Activated B cell treated with CpG ODN at 0.5 μM for 24 hours (primary cell): ENCODE measurements at regions not wholly inside any gene's neighbourhood (a gene's known extent, or its start where the extent isn't known, plus 50 kb on each side); places are given as distances from the start of the nearest gene placed in this dataset.
"Not testable (repeated sequence)": the region's sequence is repeated elsewhere in the genome, so short reads cannot be mapped to it uniquely, and the experiment has no call there.

Experiments used
- ATAC-seq: fragments of 200-7000 bp; cut with Tn5 transposase; one replicate; pipeline ENCODE4 v1.10.0; 2021; ENCODE audit warnings: low read depth, mild to moderate bottlenecking, moderate library complexity
- CTCF ChIA-PET: fragments of 350-600 bp; sonication (Branson Sonifier 250); formaldehyde crosslinking; loops from one replicate; lab custom pipeline; 2021; ENCODE audit warnings: antibody characterized with exemption; lab: Charles Lee
- POLR2A ChIA-PET: fragments of 350-600 bp; sonication (Branson Sonifier 250); formaldehyde crosslinking; loops from one replicate; lab custom pipeline; 2021; ENCODE audit warnings: antibody characterized with exemption; lab: Charles Lee
- DNase-seq: peaks from one replicate; pipeline ENCODE4 v3.0.0; 2022
- H3K27ac Mint-ChIP-seq: one replicate; pipeline ENCODE4 v1.8.0; 2020; ENCODE audit warnings: mixed read lengths
- H3K27me3 Mint-ChIP-seq: one replicate; pipeline ENCODE4 v1.8.0; 2021; ENCODE audit warnings: mixed read lengths
- H3K36me3 Mint-ChIP-seq: one replicate; pipeline ENCODE4 v1.8.0; 2021; ENCODE audit warnings: low read depth, mixed read lengths
- H3K4me1 Mint-ChIP-seq: one replicate; pipeline ENCODE4 v1.8.0; 2021; ENCODE audit warnings: mixed read lengths
- H3K4me3 Mint-ChIP-seq: one replicate; pipeline ENCODE4 v1.8.0; 2020; ENCODE audit warnings: mild to moderate bottlenecking, mixed read lengths
- H3K9me3 Mint-ChIP-seq: one replicate; pipeline ENCODE4 v1.8.0; 2020; ENCODE audit warnings: mixed read lengths
- CTCF ChIP-seq: fragments of 200-600 bp; IDR thresholded peaks from one replicate; pipeline ENCODE4 v1.8.0; 2022; ENCODE audit warnings: antibody characterized with exemption, mild to moderate bottlenecking
- intact Hi-C: fragments of 100-400 bp; cut with micrococcal nuclease; formaldehyde crosslinking; loops from one replicate; pipeline ENCODE4 v1.15.1; 2024

DNA sequence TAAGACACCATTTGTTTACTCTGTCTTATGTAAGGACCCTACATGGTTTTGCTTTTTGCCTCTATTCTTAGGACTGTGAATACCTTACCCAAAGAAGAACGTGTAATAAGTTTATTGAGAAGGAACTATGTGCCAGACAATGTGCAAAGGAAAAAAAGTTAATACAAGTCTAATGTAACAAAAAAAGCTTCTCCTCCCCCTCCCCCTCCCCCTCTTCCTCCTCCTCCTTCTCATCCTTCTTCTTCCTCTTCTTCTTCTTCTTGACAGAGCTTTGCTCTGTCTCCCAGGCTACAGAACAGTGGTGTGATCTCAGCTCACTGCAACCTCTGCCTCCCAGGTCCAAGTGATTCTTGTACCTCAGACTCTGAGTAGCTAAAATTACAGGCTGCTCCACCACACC, 50.9 kb upstream of the MITF start:
- intact Hi-C loops: loop anchor here (5.0 kb wide), 1 partner anchor 889 kb away; no protein-coding TSS in a partner anchor
- no peak for TF ChIP-seq CTCF
- CTCF ChIA-PET: no interaction called here

GRCh38 chr3:69687641-69688040, 51.6 kb upstream of the MITF start:
- no peaks in the 10 kb centered on the region for H3K9me3 Mint-ChIP-seq
- ATAC-seq (no peak), DNase-seq (no peak)
- no peaks in the 10 kb centered on the region for H3K36me3 Mint-ChIP-seq
- no peaks in the 10 kb centered on the region for H3K4me1 Mint-ChIP-seq
- CTCF ChIA-PET: no interaction called here
- H3K27me3 Mint-ChIP-seq: peaks cover 5% of the 10 kb centered on the region
- intact Hi-C loops: loop anchor here (5.0 kb wide), 1 partner anchor 890 kb away; no protein-coding TSS in a partner anchor
- POLR2A ChIA-PET: no interaction called here
- TF ChIP-seq CTCF: no peak
- no peak overlapping the region for H3K27ac Mint-ChIP-seq
- no peak overlapping the region for H3K4me3 Mint-ChIP-seq

More for the DNA sequence above, 50.9 kb upstream of the MITF start:
- no peak overlapping the region for H3K4me3 Mint-ChIP-seq
- no peaks in the 10 kb centered on the region for H3K36me3 Mint-ChIP-seq
- no peak for DNase-seq
- H3K27me3 Mint-ChIP-seq: peaks cover 4% of the 10 kb centered on the region
- no peak overlapping the region for H3K27ac Mint-ChIP-seq
- no peak for ATAC-seq
- no peaks in the 10 kb centered on the region for H3K9me3 Mint-ChIP-seq
- no peaks in the 10 kb centered on the region for H3K4me1 Mint-ChIP-seq
- POLR2A ChIA-PET: no interaction called here

GRCh38 chr3:69686056-69686455, 53.2 kb upstream of the MITF start:
- H3K4me3 Mint-ChIP-seq: no peak overlapping the region
- no peaks in the 10 kb centered on the region for H3K9me3 Mint-ChIP-seq
- ATAC-seq (no peak), DNase-seq (no peak)
- no peaks in the 10 kb centered on the region for H3K4me1 Mint-ChIP-seq
- ChIA-PET CTCF (no interaction called here), POLR2A (no interaction called here)
- H3K27me3 Mint-ChIP-seq: peaks cover 5% of the 10 kb centered on the region
- no peak overlapping the region for H3K27ac Mint-ChIP-seq
- H3K36me3 Mint-ChIP-seq: no peaks in the 10 kb centered on the region
- intact Hi-C loops: loop anchor here (5.0 kb wide), 1 partner anchor 891 kb away; no protein-coding TSS in a partner anchor
- TF ChIP-seq CTCF: no peak

DNA sequence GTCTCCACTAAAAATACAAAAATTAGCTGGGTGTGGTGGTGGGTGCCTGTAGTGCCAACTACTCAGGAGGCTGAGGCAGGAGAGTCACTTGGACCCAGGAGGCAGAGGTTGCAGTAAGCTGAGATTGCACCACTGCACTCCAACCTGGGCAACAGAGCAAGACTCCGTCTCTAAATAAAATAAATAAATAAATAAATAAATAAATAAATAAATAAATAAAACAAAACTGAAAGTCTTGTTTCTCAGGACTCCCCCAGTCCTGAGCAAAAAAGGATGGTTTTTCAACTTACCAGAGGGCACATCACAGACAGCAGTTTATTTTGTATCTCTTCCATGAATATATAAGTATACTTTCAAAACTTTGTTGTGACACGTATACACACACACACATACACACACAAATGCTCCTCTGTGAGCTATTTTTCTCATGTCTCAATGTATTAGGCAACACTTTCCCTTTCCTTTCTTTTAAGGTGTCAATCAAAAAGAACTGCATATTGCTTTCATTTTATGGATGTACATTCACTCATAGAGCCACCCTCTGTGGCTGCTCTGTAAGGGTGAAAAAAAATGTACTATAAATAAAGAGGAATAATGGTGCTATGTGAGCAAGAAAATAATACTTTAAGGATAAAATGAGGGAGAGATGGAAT, 54.8 kb upstream of the MITF start:
- Mint-ChIP-seq H3K27me3 (peaks cover 1% of the 10 kb centered on the region), H3K9me3 (no peaks in the 10 kb centered on the region), H3K4me3 (no peak overlapping the region), H3K27ac (no peak overlapping the region), H3K36me3 (no peaks in the 10 kb centered on the region), H3K4me1 (no peaks in the 10 kb centered on the region)
- DNase-seq (no peak), ATAC-seq (no peak)
- TF ChIP-seq CTCF: no peak
- POLR2A ChIA-PET: no interaction called here
- intact Hi-C loops: no loop called here
- CTCF ChIA-PET: no interaction called here

- Mint-ChIP-seq H3K27me3 (peaks cover 1% of the 10 kb centered on the region), H3K4me3 (no peak overlapping the region), H3K27ac (no peak overlapping the region), H3K4me1 (no peaks in the 10 kb centered on the region), H3K9me3 (no peaks in the 10 kb centered on the region), H3K36me3 (no peaks in the 10 kb centered on the region)
- POLR2A ChIA-PET: no interaction called here
- ATAC-seq (no peak), DNase-seq (no peak)
- CTCF ChIA-PET: no interaction called here
- intact Hi-C loops: no loop called here
- TF ChIP-seq CTCF: no peak
Observed at GRCh38 chr3:69683082-69683806, 56.0 kb upstream of the MITF start.

- POLR2A ChIA-PET, H3K9me3 Mint-ChIP-seq, H3K27me3 Mint-ChIP-seq, H3K4me3 Mint-ChIP-seq, ATAC-seq, CTCF ChIA-PET, H3K36me3 Mint-ChIP-seq, H3K4me1 Mint-ChIP-seq, DNase-seq, H3K27ac Mint-ChIP-seq, intact Hi-C loops: not testable (repeated sequence)
Observed at GRCh38 chr3:69677456-69677855, 61.8 kb upstream of the MITF start.
